CD4-positive, alpha-beta T cell treated with Interleukin-2 at 100 ng/mL for 4 hours (primary cell): ENCODE measurements at regions not wholly inside any gene's neighbourhood (a gene's known extent, or its start where the extent isn't known, plus 50 kb on each side); places are given as distances from the start of the nearest gene placed in this dataset.
"Not testable (repeated sequence)": the region's sequence is repeated elsewhere in the genome, so short reads cannot be mapped to it uniquely, and the experiment has no call there.

Source experiments
- DNase-seq: peaks from one replicate; pipeline ENCODE4 v3.0.0-alpha.2; 2020; ENCODE audit warnings: low spot score

DNA sequence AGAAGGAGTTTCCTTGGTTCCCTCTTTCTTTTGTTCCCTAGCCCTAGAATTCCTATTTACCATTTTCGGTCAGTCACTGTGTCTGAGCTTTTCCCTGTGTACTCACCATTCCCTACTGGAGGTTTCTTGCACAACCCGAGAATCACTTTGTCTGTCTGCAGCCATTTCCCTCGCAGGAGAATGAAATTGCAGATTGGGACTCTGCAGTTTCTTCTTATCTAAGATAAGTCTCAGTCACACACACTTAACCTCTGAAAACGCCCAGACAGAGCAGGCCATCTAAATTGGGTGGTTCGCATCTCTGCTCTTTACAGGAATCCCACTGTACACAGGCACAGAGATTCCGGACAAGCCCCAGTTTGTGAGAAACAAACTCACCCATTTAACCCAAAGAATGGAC is 58.6 kb upstream of the CNTNAP2 start:
- DNase-seq, result no peak

DNA sequence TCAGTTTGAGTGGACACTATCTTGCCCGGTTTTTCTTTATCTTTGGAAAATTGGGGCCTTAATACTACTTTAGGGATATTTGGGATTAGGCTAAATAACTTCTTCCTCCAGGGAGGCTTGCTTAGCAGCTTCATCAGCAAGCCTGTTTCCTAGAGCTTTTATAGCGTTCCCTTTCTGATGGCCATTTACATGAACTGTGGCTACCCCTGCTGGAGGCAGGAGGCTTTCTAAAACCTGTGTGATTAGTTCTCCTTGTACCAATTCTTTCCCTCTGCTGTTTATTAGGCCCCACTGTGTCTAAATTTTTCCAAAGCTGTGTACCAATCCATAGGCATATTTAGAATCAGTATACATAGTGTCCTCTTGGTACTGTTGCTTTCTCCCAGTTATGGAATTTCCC is 61.7 kb upstream of the CNTNAP2 start:
- no peak for DNase-seq

DNA sequence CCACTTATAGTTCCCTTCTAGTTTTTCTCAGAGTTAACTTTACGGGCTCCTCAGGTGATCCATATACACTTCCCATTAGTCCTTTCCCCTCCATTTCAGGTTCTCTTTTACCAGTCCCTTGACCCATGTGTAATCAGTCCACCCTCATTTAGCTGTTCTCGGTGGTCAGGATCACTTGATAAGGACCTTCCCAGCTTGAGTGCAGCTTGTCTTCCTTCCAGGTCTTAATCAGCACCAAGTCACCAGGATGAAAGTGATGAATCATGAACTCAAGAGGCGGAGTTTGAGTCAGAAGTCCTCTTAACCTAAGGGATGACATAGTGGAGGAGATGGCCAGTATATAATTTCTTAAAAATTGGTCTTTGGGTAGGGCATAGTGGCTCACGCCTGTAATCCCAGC is 63.1 kb upstream of the CNTNAP2 start:
- no peak for DNase-seq

DNA sequence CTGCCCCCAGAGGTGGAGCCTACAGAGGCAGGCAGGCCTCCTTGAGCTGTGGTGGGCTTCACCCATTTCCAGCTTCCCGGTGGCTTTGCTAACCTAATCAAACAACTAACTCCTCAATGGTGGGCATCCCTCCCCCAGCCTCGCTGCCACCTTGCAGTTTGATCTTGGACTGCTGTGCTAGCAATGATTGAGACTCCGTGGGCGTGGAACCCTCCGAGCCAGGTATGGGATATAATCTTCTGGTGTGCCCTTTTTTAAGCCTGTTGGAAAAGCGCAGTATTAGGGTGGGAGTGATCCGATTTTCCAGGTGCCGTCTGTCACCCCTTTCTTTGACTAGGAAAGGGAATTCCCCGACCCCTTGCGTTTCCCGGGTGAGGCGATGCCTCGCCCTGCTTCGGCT is 73.3 kb upstream of the CNTNAP2 start:
- DNase-seq, result not testable (repeated sequence)

DNA sequence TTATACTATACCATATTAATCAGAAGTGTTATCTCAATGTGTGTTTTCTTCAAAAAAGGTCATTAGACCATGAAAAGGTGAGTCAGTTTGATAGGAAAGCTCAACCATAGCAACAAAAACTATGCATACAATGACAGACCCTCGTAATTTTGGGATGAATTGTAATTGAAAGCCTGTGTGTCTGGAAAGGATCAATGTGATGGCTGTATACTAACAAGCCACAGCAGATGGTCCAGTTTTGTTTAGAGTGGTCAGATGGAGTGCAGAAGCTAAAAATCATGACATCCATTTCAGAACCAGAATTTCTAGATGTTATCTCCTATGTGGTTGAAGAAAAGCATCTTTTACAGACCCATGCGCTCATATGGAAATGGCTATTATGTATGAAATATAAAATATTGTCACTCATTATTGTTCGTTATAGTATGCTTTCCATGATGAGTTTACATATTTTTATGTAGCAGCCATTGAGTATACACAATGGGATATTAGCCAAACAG is 88.3 kb upstream of the CNTNAP2 start:
- DNase-seq, result no peak

DNA sequence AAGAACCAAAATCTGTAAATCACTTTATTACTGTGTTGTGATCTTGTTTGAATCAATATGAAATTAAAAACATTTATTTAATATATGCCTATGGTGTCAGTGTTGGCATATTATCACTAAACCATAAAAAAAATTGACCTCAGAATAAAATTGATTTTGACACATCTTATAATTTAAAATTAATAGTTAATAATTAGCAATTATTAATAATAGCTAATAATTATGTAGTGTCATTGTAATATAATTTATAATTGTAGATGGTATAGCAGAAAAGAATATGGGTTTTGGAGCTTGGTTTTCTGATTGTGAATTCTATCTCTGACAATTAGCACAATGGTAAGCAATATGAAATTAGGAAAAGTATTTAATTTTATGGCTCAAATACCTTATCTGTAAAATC is 89.4 kb upstream of the CNTNAP2 start:
- no peak for DNase-seq

DNA sequence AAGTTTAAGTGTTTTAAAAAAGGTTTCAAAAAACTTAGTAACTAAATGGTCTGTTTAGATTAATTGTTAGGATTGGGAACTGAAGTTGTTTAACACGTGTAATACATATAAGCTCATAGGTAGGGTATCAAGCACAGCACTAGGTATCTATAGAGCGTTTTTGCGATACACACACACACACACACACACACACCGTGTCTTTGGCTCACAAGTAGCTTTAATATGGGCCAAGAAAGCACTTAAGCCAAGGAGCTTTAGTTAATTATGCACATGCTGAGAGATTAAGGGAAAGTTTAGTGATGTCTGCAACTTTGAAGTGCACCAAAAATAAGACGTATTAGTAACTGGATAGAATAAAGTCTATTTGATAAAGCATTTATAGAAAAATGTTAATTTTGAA is 93.8 kb upstream of the CNTNAP2 start:
- DNase-seq, result no peak

DNA sequence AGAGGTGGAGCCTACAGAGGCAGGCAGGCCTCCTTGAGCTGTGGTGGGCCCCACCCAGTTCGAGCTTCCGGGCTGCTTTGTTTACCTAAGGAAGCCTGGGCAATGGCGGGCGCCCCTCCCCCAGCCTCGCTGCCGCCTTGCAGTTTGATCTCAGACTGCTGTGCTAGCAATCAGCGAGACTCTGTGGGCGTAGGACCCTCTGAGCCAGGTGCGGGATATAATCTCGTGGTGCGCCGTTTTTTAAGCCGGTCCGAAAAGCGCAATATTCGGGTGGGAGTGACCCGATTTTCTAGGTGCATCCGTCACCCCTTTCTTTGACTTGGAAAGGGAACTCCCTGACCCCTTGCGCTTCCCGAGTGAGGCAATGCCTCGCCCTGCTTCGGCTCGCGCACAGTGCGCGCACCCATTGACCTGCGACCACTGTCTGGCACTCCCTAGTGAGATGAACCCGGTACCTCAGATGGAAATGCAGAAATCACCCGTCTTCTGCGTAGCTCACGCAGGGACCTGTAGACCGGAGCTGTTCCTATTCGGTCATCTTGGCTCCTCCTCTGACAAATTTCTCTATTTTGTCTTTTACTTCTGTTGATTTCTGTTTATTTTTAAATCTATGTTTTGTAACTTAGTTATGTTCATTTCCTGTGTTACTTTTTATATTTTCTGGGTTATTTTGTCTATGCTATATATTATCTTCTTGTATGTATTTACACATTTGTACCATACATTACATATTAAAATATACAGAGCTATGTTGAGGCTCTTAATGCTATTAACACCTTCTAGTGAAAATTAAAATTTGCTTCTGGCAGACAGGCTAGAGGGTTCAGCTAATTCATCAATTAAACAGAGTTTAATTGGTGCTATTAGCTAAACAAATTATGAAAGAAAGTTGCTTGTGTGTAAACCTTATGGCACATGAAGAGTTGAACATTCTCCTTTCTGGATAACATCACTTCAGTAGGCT is 97.3 kb upstream of the CNTNAP2 start:
- not testable (repeated sequence) for DNase-seq

DNA sequence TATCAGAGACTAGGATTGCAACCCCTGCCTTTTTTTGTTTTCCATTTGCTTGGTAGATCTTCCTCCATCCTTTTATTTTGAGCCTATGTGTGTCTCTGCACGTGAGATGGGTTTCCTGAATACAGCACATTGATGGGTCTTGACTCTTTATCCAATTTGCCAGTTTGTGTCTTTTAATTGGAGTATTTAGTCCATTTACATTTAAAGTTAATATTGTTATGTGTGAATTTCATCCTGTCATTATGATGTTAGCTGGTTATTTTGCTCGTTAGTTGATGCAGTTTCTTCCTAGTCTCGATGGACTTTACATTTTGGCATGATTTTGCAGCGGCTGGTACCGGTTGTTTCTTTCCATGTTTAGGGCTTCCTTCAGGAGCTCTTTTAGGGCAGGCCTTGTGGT is 99.2 kb upstream of the CNTNAP2 start:
- DNase-seq, result not testable (repeated sequence)

DNA sequence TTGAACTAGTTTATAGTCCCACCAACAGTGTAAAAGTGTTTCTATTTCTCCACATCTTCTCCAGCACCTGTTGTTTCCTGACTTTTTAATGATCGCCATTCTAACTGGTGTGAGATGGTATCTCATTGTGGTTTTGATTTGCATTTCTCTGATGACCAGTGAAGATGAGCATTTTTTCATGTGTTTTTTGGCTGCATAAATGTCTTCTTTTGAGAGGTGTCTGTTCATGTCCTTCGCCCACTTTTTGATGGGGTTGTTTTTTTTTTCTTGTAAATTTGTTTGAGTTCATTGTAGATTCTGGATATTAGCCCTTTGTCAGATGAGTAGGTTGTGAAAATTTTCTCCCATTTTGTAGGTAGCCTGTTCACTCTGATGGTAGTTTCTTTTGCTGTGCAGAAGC is 102.4 kb upstream of the CNTNAP2 start:
- DNase-seq, result not testable (repeated sequence)

DNA sequence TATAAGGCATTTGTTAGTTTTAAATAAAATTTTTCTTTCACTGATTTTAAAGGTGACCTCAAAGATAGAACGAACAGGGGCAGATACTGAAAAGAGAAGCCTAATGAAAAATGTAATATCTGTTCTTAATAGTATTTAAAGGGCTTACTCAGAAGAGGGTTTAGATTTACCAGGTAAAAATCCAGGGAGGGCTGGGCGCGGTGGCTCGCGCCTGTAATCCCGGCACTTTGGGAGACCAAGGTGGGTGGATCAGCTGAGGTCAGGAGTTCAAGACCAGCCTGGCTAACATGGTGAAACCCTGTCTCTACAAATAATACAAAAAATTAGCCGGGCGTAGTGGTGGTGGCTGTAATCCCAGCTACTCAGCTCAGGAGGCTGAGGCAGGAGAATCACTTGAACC is 108.3 kb upstream of the CNTNAP2 start:
- DNase-seq, result no peak

DNA sequence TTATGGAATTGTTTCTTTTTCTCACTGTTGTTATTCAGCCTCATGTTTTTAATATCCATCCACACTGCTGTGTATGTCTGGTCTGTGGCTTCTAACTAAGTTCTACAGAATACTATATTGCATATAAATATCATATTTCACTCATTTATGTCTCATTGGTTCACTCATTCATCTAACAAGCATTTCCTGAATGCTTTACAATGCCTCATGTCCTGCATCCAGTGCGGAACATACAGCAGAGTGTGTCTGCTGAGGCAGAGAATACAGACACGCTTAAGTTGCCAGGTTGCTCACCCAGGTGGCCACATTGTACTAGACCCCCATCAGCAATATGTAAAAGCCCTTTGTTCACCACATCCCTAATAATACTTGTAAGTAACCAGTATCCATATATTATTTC is 111.8 kb upstream of the CNTNAP2 start:
- no peak for DNase-seq

DNA sequence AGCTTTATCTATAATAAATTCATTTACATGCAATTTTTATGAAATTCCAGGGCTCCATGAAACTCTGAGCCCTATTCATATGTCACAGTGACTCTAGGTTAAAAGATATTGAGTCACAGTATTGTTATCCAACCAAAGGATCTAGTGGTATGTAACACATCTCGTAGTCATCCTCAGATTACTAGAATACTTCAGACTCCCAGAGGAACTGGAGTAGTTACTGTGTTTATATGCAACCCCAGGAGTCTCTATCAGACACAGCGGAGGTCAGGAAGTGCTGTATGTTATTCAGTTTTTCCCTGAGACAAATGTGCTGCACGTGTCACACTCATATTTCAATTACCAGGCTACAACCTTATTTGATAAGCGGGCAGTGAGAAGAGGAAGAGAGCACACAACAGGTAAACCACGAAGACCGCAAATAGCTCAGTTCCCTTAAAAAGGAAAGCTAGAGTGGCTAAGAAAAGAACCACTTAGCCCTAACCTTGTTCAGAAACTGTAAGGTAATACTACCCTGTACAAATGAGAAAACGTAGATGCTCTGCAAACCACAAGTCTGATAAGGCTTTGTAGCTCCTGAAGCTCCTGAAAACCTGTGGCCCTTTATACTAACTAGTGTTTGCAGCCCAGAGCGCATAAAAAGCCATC is 114.0 kb upstream of the CNTNAP2 start:
- no peak for DNase-seq

DNA sequence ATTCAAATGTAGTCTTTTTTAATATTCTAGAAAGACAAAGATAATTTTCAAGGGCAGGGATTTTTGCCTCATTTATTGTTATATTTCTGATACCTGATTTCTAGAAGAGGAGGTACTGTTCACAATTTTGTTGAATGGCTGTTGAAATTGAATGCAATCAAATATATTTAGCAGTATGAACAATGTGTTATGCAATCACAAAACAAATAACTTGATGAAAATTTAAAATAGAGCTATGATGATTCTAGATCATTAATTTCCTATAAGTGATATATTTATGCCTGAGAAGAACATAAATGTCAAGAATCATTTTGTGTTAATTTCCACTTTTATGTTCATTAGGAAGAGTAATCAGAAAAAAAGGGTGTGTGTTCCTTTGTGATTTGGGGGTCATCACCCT is 114.6 kb upstream of the CNTNAP2 start:
- DNase-seq, result no peak

DNA sequence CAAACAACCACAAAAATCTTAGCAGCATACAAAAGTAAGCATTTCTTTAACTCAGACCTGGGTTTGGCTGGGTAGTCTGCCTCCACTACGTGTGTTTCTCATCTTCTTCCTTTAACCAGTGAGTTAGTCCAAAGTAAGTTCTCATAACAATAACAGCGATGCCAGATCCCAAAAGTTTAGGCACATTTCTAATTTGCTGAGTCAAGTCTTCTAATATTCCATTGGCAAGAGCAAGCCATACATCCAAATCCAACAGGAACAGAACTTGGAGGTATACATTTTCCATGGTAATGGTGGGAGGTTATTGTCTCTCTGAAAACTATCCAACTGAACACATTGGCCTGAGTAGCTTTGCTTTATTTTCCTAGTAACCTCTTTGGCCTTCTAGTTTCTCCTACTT is 115.7 kb upstream of the CNTNAP2 start:
- DNase-seq, result no peak

DNA sequence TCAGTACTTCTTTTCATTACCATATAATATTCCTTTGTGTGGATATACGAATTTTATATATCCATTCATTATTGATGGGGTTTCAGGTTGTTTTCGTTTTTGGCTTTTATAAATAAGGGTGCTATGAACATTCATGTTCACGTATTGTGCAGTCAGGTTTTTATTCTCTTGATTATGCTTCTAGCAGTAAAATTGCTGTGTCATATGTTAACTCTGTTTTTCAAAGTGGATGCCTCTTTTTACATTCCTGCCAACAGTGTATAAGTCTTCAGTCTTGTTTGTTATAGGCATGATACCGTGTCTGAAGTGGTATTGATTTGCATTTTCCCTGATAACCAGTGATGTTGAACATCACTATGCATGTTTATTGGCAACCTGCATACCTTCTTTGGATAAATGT is 127.1 kb upstream of the CNTNAP2 start:
- no peak for DNase-seq

DNA sequence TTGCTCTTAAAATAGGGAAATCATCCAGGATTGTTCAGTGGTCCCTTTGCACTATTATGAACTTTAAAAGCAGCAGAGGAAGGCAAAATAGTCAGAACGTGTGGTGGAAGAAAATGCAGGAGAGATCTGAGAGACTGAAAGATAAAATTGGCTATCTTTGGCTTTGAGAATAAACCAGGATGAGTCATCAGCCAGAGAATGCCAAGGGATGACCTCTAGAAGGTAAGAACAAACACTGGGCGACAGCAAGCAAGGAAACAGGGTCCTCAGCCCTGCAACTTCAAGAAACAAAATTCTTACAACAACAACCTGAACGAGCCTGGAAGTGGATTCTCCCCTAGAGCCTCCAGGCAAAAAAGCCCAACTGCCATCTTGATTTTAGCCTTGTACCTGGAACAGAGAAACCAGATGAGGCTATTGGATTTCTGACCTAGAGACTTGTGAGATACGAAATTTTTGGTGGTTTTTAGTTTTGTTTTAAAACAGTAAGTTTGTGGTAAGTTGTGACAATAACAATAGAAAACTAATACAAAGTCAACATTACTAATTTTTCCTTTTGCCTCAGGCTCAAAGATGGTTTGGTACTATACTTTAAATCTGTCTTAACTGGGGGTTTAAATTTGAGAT is 130.2 kb upstream of the CNTNAP2 start:
- no peak for DNase-seq

DNA sequence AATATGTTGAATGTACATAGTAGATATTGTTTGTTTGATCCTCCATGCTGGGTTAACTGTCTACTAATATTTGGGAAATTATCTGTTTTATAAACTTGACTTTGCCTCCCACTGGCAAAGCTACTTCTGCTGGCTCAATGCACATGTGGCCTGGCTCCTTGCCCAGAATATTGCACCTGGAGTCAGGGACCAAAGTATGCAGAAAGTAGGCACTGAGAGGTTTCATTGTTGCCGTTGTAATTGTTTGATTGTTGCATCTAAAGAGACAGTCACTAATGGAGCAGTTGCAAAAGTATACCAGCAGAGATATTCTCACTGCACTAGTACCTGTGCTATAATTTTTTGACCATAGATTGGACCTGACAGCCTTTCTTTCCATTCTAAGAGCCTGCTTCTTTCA is 137.8 kb upstream of the CNTNAP2 start:
- DNase-seq, result no peak

DNA sequence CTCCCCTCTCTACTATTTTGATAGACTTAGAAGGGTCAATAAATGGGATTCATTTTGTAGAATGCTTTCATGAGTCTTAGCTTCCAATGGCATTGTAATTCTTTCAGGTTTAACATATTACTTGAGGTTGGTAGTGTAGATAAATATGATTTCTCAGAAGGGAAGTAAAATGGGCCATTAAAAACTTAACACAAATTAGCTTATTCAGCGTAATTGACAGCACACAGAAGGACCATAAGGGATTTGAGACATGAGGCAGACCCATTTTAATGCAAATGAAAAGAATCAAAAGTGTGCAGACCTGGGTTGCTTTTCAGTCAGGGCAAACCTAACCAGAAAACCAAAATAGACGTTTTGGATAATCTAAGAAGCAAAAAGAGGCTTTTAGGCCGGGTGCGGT is 156.6 kb upstream of the CNTNAP2 start:
- no peak for DNase-seq

DNA sequence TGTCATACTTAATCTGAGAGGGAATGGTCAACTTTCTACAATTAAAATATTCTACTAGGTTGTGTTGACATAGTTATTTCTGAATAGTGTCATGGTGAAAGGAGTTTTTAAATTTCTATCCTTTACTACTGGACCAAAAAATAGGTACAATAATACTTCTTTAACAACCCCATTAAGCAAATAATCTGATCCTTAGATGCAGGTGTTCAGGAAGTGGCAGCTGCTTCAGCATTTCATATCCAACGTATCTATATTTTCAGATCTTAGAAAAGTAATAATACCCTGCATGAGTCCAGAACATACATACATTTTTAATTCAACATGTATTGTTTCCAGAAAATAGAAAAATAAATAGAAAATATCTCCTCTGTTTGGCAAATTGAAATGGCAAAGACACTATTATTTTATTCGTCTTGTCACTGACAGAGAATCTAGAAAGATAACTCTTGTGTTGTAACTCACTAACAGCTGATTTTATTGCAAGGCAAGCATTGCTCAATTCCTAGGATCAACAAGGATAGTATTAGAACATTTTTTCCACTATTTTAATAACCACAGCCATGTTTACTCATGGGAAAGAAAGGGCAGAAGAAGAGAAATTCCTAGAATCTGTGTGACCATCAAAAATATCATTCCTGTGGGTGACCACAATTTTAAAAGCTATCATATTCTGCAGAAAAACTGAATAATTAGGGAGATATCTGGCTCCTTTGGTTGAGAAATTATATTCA is 159.3 kb upstream of the CNTNAP2 start:
- no peak for DNase-seq

DNA sequence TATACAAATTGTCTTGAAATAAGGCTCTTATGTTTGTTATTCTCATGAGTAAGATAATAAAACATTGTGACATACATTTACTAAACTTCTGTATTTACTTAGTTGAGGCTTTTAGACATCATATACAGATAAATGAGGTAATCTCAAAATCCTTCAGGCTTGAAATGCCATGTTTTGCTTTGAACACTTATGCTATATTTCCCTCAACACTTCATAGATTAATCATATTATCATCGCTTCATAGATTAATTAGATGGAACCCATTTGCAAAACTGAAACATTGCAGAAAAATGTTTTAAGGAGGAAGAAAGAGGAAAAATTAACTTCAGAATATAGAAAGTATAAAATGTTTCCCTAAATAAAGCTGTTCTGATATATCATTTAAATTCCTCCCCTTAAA is 165.0 kb upstream of the CNTNAP2 start:
- DNase-seq, result no peak

DNA sequence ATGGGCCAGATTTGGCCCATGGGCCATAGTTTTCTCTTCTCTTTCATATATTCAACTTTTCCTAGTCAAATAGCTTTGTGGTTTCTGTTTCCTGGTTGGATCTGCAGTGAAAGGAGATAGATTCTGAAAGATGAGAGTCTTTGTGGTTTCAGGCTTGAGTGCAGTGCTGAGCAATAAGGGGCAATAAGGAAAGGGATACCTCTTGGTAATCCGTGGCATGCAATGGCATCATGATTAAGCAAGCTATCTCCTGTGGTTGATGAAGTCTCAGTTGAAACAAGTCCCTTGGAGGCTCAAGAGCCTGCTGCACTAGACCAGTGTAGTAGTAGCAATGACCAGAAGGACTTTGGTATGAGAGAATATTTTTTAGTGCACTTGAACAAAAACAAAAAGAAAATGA is 187.7 kb upstream of the CNTNAP2 start:
- no peak for DNase-seq
